ENCODE measurements at regions not wholly inside any gene's neighbourhood (a gene's known extent, or its start where the extent isn't known, plus 50 kb on each side); places are given as distances from the start of the nearest gene placed in this dataset.

- no peak overlapping the region for H3K4me3 ChIP-seq
- TF ChIP-seq ZEB2 (IDR thresholded peaks at IDR 0.05) (no peak), TSHZ1 (CRISPR knock-in tag; IDR thresholded peaks at IDR 0.05) (no peak), RHOXF2B (CRISPR knock-in tag; conservative IDR thresholded peaks at IDR 0.05) (no peak), NR2F6 (CRISPR knock-in tag; IDR thresholded peaks at IDR 0.05) (no peak), NONO (IDR thresholded peaks at IDR 0.05; ENCODE audit: low read depth in 2 of 2, low read length in 1 of 2) (no peak), ZNF347 (CRISPR knock-in tag; IDR thresholded peaks at IDR 0.05; ENCODE audit: low read depth) (no peak), ZNF274 (IDR thresholded peaks at IDR 0.05; ENCODE audit: borderline replicate concordance, low read depth, low read length) (no peak), XRCC3 (IDR thresholded peaks at IDR 0.05) (no peak)
- H2AFZ ChIP-seq (ENCODE audit: low read depth, low read length) = no peak overlapping the region
- H3K4me1 ChIP-seq (replicated peaks in 1 of 2; ENCODE audit: control insufficient read depth in 2 of 2, insufficient read depth in 2 of 2, low read length in 2 of 2) = no peaks in the 10 kb centered on the region
- BruUV-seq (replicated peaks) = no TSS peak
- no peaks in the 10 kb centered on the region for H3K9me1 ChIP-seq (ENCODE audit: control insufficient read depth, insufficient read depth, low read length)
- WGBS (ENCODE audit: insufficient coverage, low coverage, missing lambda C conversion rate) = 0% methylated on average over 5 of the region's 6 CpGs
- no peaks in the 10 kb centered on the region for H3K79me2 ChIP-seq (ENCODE audit: control insufficient read depth, insufficient read depth, low read length)
- DNase-seq (ENCODE audit: extremely low read depth in 1 of 4, low spot score in 3 of 4) = no peak
- no peaks in the 10 kb centered on the region for H3K27me3 ChIP-seq (ENCODE audit: control insufficient read depth in 2 of 2, insufficient read depth in 2 of 2, low read length in 2 of 2)
- POLR2A ChIA-PET = no interaction called here
- CTCF ChIA-PET (ENCODE audit: low intra/inter-chr PET ratio) = no interaction called here
- H3K9me3 ChIP-seq (replicated peaks; ENCODE audit: control insufficient read depth, insufficient read depth, low read depth, low read length) = no peaks in the 10 kb centered on the region
- intact Hi-C loops (cut with micrococcal nuclease) (no loop called here), in situ Hi-C loops (cut with MboI) (no loop called here)
- no peak overlapping the region for H3K27ac ChIP-seq (ENCODE audit: extremely low read depth, low read depth, low read length)
- H3K36me3 ChIP-seq (ENCODE audit: control insufficient read depth, insufficient read depth, low read length) = no peaks in the 10 kb centered on the region
- H3K9ac ChIP-seq (ENCODE audit: insufficient read depth in 1 of 2, low read depth in 2 of 2, low read length in 2 of 2) = no peak overlapping the region
- H4K20me1 ChIP-seq (replicated peaks; ENCODE audit: control insufficient read depth, insufficient read depth, low read length) = no peaks in the 10 kb centered on the region
- no peak for FAIRE-seq
- no peak overlapping the region for H3K4me2 ChIP-seq (ENCODE audit: insufficient read depth, low read length)
- no peak for ATAC-seq
These were observed 377.8 kb downstream of the KCTD8 start for GRCh38 chr4:44070843-44071242.
